Type B pancreatic cell (in vitro differentiated cells): ENCODE measurements at regions not wholly inside any gene's neighbourhood (a gene's known extent, or its start where the extent isn't known, plus 50 kb on each side); places are given as distances from the start of the nearest gene placed in this dataset.
A peak's percentile ranks its signal among the peaks of the same experiment; 100 is the strongest.

Source experiments
- DNase-seq: peaks from one replicate; pipeline ENCODE4 v3.0.0; 2021; ENCODE audit warnings: mixed read lengths; ENCODE audit not compliant: unreplicated experiment; ENCODE audit errors: extremely low spot score
- H3K27ac Mint-ChIP-seq: 2 replicates; pipeline ENCODE4 v1.8.0; 2021; ENCODE audit warnings: mild to moderate bottlenecking, mixed read lengths
- H3K27me3 Mint-ChIP-seq: 2 replicates; pipeline ENCODE4 v1.8.0; 2021; ENCODE audit warnings: mixed read lengths
- H3K36me3 Mint-ChIP-seq: 2 replicates; pipeline ENCODE4 v1.8.0; 2021; ENCODE audit warnings: mixed read lengths
- H3K4me1 Mint-ChIP-seq: one replicate; pipeline ENCODE4 v1.8.0; 2021; ENCODE audit warnings: mixed read lengths; ENCODE audit not compliant: unreplicated experiment
- H3K4me3 Mint-ChIP-seq: 2 replicates; pipeline ENCODE4 v1.8.0; 2021; ENCODE audit warnings: mild to moderate bottlenecking, mixed read lengths
- H3K9me3 Mint-ChIP-seq: 2 replicates; pipeline ENCODE4 v1.8.0; 2021; ENCODE audit warnings: mixed read lengths
- TF ChIP-seq, protein P1 (sequence below): fragments of 200-600 bp; sonication (generic); conservative IDR thresholded peaks from 2 replicates; pipeline ENCODE4 v1.5.0; 2021; ENCODE audit warnings: antibody characterized with exemption, mild to moderate bottlenecking

DNA sequence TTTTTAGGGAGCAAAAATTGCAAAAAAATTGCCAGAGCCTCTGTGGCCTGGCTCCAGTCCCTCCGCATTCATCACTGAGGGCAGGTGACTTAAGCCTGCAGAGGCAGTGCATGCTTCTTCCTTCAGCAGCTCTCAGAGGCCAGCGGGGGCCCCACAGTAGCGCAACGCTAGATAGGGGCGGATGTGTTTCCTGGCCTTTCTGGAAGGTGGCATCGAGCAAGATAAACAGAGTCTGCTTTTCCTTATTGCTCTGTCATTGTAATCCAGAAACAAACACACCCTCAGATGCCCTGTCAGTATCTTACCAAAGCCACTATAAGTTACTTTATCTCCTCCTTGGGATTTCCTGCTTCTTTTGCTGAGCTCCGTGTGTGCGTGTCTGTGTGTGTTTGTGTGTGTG, 75.5 kb upstream of the IRX6 start:
- H3K9me3 Mint-ChIP-seq: no peaks in the 10 kb centered on the region
- no peak overlapping the region for H3K27ac Mint-ChIP-seq
- no peak overlapping the region for H3K4me3 Mint-ChIP-seq
- peaks cover 16% of the 10 kb centered on the region for H3K27me3 Mint-ChIP-seq
- TF ChIP-seq, protein P1, sequence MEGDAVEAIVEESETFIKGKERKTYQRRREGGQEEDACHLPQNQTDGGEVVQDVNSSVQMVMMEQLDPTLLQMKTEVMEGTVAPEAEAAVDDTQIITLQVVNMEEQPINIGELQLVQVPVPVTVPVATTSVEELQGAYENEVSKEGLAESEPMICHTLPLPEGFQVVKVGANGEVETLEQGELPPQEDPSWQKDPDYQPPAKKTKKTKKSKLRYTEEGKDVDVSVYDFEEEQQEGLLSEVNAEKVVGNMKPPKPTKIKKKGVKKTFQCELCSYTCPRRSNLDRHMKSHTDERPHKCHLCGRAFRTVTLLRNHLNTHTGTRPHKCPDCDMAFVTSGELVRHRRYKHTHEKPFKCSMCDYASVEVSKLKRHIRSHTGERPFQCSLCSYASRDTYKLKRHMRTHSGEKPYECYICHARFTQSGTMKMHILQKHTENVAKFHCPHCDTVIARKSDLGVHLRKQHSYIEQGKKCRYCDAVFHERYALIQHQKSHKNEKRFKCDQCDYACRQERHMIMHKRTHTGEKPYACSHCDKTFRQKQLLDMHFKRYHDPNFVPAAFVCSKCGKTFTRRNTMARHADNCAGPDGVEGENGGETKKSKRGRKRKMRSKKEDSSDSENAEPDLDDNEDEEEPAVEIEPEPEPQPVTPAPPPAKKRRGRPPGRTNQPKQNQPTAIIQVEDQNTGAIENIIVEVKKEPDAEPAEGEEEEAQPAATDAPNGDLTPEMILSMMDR: no peak
- no peaks in the 10 kb centered on the region for H3K4me1 Mint-ChIP-seq
- no peak for DNase-seq
- no peaks in the 10 kb centered on the region for H3K36me3 Mint-ChIP-seq

- H3K9me3 Mint-ChIP-seq: peaks cover 6% of the 10 kb centered on the region
- no peaks in the 10 kb centered on the region for H3K36me3 Mint-ChIP-seq
- TF ChIP-seq, protein P1: no peak
- H3K27me3 Mint-ChIP-seq: peaks cover 18% of the 10 kb centered on the region
- DNase-seq: no peak
- H3K4me1 Mint-ChIP-seq: no peaks in the 10 kb centered on the region
- H3K4me3 Mint-ChIP-seq: no peak overlapping the region
- H3K27ac Mint-ChIP-seq: no peak overlapping the region
These were observed 74.6 kb upstream of the IRX6 start for GRCh38 chr16:55249361-55249760.

- DNase-seq: no peak
- Mint-ChIP-seq H3K36me3 (no peaks in the 10 kb centered on the region), H3K27ac (no peak overlapping the region), H3K27me3 (peaks cover 18% of the 10 kb centered on the region), H3K4me3 (no peak overlapping the region), H3K4me1 (no peaks in the 10 kb centered on the region), H3K9me3 (peaks cover 11% of the 10 kb centered on the region)
- TF ChIP-seq, protein P1: no peak
These were observed 74.1 kb upstream of the IRX6 start for GRCh38 chr16:55249936-55250335.

DNA sequence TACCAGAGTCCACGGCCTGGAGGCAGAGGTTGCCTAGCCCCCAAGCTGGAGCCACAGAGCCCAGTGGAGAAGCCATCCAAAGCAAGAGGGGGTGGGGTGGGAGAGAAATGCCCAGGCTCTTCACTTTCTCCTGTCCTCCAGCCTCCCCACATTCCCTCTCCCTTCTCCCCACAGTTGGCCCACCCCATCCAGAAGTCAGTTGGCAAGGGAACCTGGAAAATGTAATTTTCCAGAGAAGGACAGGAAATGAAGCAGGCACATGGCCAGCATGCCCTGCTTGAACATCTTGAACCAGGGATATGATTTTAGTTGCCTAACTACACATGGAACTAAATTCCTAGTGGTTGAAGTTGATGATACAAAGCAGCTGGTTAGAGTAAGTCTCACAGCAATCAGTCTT, 73.3 kb upstream of the IRX6 start:
- Mint-ChIP-seq H3K27me3 (peaks cover 18% of the 10 kb centered on the region), H3K27ac (no peak overlapping the region), H3K36me3 (no peaks in the 10 kb centered on the region), H3K4me3 (no peak overlapping the region), H3K4me1 (no peaks in the 10 kb centered on the region), H3K9me3 (peaks cover 12% of the 10 kb centered on the region)
- TF ChIP-seq, protein P1: no peak
- DNase-seq: no peak

DNA sequence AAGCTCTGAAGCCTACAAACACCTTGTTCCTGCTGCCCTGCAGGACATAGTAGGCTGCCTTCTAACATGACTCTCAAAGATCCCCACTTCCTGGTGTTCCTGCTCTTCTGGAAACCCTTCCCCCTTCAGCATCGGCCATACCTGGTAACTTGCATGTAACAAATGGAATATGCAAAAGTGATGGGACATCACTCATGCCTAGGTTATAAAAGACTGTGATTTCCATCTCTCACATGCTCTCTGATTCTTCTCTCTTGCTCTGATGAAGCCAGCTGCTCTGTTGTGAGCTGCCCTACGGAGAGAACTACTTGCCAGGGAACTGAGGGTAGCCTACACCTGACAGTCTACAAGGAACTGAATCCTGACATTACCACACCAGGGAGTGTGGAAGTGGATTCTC, 72.9 kb upstream of the IRX6 start:
- DNase-seq: no peak
- Mint-ChIP-seq H3K4me1 (peaks cover 4% of the 10 kb centered on the region), H3K27me3 (peaks cover 19% of the 10 kb centered on the region), H3K4me3 (no peak overlapping the region), H3K36me3 (no peaks in the 10 kb centered on the region), H3K9me3 (peaks cover 12% of the 10 kb centered on the region), H3K27ac (no peak overlapping the region)
- TF ChIP-seq, protein P1: no peak

- Mint-ChIP-seq H3K4me1 (peaks cover 12% of the 10 kb centered on the region), H3K9me3 (peaks cover 12% of the 10 kb centered on the region), H3K4me3 (no peak overlapping the region), H3K27ac (no peak overlapping the region), H3K36me3 (no peaks in the 10 kb centered on the region), H3K27me3 (peaks cover 22% of the 10 kb centered on the region)
- TF ChIP-seq, protein P1: peak; percentile 40
- DNase-seq: no peak
These were observed 71.4 kb upstream of the IRX6 start for GRCh38 chr16:55252577-55252976.
